ENCODE measurements at regions not wholly inside any gene's neighbourhood (a gene's known extent, or its start where the extent isn't known, plus 50 kb on each side); places are given as distances from the start of the nearest gene placed in this dataset.

DNA sequence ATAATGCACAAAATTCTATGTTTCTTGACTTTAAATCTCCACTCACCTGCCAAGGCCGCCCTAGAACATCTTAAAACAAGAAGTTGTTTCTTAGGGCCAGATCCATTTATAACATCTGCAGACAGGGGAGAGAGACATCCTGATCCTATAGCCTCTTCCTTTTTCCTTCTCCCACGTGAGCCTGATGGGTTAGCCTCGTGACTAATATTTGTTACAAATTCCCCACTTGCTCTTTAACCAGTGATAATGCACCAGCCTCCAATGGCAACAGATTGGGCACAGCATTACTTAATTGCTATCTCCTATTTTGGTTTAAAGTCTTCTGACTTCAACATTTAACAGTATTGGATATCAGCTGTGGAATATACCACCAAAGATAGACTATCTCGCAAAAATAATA lies 196.5 kb downstream of the GADD45G start (continued):
- TF ChIP-seq EZH2 (IDR thresholded peaks at IDR 0.05; ENCODE audit: low read depth, low read length, severe bottlenecking) (no peak), BRCA1 (IDR thresholded peaks at IDR 0.05; ENCODE audit: low read depth, low read length) (no peak), RFX5 (IDR thresholded peaks at IDR 0.05; ENCODE audit: borderline replicate concordance, low read depth, low read length) (no peak)
- TF ChIP-seq, protein P1, sequence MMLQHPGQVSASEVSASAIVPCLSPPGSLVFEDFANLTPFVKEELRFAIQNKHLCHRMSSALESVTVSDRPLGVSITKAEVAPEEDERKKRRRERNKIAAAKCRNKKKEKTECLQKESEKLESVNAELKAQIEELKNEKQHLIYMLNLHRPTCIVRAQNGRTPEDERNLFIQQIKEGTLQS (IDR thresholded peaks at IDR 0.05; ENCODE audit: insufficient read depth, low read depth, low read length), result no peak
- TF ChIP-seq, protein P2, sequence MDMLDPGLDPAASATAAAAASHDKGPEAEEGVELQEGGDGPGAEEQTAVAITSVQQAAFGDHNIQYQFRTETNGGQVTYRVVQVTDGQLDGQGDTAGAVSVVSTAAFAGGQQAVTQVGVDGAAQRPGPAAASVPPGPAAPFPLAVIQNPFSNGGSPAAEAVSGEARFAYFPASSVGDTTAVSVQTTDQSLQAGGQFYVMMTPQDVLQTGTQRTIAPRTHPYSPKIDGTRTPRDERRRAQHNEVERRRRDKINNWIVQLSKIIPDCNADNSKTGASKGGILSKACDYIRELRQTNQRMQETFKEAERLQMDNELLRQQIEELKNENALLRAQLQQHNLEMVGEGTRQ (IDR thresholded peaks at IDR 0.05; ENCODE audit: low read length), result no peak

All from H1 (cell line).